ENCODE measurements at regions not wholly inside any gene's neighbourhood (a gene's known extent, or its start where the extent isn't known, plus 50 kb on each side); places are given as distances from the start of the nearest gene placed in this dataset.

GRCh38 chr17:26962255-26963162 lies 331.4 kb upstream of the WSB1 start:
- TF ChIP-seq, protein P1, sequence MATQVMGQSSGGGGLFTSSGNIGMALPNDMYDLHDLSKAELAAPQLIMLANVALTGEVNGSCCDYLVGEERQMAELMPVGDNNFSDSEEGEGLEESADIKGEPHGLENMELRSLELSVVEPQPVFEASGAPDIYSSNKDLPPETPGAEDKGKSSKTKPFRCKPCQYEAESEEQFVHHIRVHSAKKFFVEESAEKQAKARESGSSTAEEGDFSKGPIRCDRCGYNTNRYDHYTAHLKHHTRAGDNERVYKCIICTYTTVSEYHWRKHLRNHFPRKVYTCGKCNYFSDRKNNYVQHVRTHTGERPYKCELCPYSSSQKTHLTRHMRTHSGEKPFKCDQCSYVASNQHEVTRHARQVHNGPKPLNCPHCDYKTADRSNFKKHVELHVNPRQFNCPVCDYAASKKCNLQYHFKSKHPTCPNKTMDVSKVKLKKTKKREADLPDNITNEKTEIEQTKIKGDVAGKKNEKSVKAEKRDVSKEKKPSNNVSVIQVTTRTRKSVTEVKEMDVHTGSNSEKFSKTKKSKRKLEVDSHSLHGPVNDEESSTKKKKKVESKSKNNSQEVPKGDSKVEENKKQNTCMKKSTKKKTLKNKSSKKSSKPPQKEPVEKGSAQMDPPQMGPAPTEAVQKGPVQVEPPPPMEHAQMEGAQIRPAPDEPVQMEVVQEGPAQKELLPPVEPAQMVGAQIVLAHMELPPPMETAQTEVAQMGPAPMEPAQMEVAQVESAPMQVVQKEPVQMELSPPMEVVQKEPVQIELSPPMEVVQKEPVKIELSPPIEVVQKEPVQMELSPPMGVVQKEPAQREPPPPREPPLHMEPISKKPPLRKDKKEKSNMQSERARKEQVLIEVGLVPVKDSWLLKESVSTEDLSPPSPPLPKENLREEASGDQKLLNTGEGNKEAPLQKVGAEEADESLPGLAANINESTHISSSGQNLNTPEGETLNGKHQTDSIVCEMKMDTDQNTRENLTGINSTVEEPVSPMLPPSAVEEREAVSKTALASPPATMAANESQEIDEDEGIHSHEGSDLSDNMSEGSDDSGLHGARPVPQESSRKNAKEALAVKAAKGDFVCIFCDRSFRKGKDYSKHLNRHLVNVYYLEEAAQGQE (IDR thresholded peaks at IDR 0.05; ENCODE audit: insufficient replicate concordance, low read depth) = no peak
- TF ChIP-seq, protein P2, sequence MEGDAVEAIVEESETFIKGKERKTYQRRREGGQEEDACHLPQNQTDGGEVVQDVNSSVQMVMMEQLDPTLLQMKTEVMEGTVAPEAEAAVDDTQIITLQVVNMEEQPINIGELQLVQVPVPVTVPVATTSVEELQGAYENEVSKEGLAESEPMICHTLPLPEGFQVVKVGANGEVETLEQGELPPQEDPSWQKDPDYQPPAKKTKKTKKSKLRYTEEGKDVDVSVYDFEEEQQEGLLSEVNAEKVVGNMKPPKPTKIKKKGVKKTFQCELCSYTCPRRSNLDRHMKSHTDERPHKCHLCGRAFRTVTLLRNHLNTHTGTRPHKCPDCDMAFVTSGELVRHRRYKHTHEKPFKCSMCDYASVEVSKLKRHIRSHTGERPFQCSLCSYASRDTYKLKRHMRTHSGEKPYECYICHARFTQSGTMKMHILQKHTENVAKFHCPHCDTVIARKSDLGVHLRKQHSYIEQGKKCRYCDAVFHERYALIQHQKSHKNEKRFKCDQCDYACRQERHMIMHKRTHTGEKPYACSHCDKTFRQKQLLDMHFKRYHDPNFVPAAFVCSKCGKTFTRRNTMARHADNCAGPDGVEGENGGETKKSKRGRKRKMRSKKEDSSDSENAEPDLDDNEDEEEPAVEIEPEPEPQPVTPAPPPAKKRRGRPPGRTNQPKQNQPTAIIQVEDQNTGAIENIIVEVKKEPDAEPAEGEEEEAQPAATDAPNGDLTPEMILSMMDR (IDR thresholded peaks at IDR 0.05; ENCODE audit: insufficient read depth, low read length) = no peak
